ENCODE measurements at regions not wholly inside any gene's neighbourhood (a gene's known extent, or its start where the extent isn't known, plus 50 kb on each side); places are given as distances from the start of the nearest gene placed in this dataset.
"Not testable (repeated sequence)": the region's sequence is repeated elsewhere in the genome, so short reads cannot be mapped to it uniquely, and the experiment has no call there.

GRCh38 chr16:51267681-51268080, 116.6 kb upstream of the SALL1 start:
- Histone ChIP-seq H3K4me3 (ENCODE audit: insufficient read depth, low read length) (no peak overlapping the region), H2AFZ (ENCODE audit: low read length) (no peak overlapping the region), H3K27ac (ENCODE audit: low read depth, low read length) (no peak overlapping the region), H3K9me3 (ENCODE audit: low read depth, low read length) (no peaks in the 10 kb centered on the region), H3K36me3 (ENCODE audit: insufficient read depth, low read length) (no peaks in the 10 kb centered on the region), H3K4me2 (ENCODE audit: insufficient read depth, low read length) (no peak overlapping the region), H3K79me2 (ENCODE audit: insufficient read depth, low read length) (no peaks in the 10 kb centered on the region), H4K20me1 (ENCODE audit: insufficient read depth, low read length) (no peaks in the 10 kb centered on the region), H3K4me1 (ENCODE audit: insufficient read depth, low read length) (no peaks in the 10 kb centered on the region), H3K27me3 (ENCODE audit: insufficient read depth, low read length) (no peaks in the 10 kb centered on the region)
- DNase-seq (ENCODE audit: insufficient read length, low spot score, missing footprints) = no peak
- TF ChIP-seq CTCF (IDR thresholded peaks at IDR 0.05; ENCODE audit: extremely low read depth, low read depth, low read length) = no peak

GRCh38 chr16:51262428-51262827, 111.4 kb upstream of the SALL1 start:
- DNase-seq (ENCODE audit: insufficient read length, low spot score, missing footprints) = no peak
- no peak for TF ChIP-seq CTCF (IDR thresholded peaks at IDR 0.05; ENCODE audit: extremely low read depth, low read depth, low read length)
- Histone ChIP-seq H3K9me3 (ENCODE audit: low read depth, low read length) (no peaks in the 10 kb centered on the region), H3K27me3 (ENCODE audit: insufficient read depth, low read length) (no peaks in the 10 kb centered on the region), H3K36me3 (ENCODE audit: insufficient read depth, low read length) (no peaks in the 10 kb centered on the region), H3K4me2 (ENCODE audit: insufficient read depth, low read length) (no peak overlapping the region), H4K20me1 (ENCODE audit: insufficient read depth, low read length) (no peaks in the 10 kb centered on the region), H3K27ac (ENCODE audit: low read depth, low read length) (no peak overlapping the region), H2AFZ (ENCODE audit: low read length) (no peak overlapping the region), H3K4me1 (ENCODE audit: insufficient read depth, low read length) (no peaks in the 10 kb centered on the region), H3K79me2 (ENCODE audit: insufficient read depth, low read length) (no peaks in the 10 kb centered on the region), H3K4me3 (ENCODE audit: insufficient read depth, low read length) (no peak overlapping the region)

- Histone ChIP-seq H3K27me3 (ENCODE audit: insufficient read depth, low read length) (no peaks in the 10 kb centered on the region), H3K4me2 (ENCODE audit: insufficient read depth, low read length) (no peak overlapping the region), H3K4me3 (ENCODE audit: insufficient read depth, low read length) (no peak overlapping the region), H3K27ac (ENCODE audit: low read depth, low read length) (no peak overlapping the region), H2AFZ (ENCODE audit: low read length) (no peak overlapping the region), H3K36me3 (ENCODE audit: insufficient read depth, low read length) (no peaks in the 10 kb centered on the region), H3K4me1 (ENCODE audit: insufficient read depth, low read length) (no peaks in the 10 kb centered on the region), H4K20me1 (ENCODE audit: insufficient read depth, low read length) (no peaks in the 10 kb centered on the region), H3K79me2 (ENCODE audit: insufficient read depth, low read length) (no peaks in the 10 kb centered on the region), H3K9me3 (ENCODE audit: low read depth, low read length) (no peaks in the 10 kb centered on the region)
- DNase-seq (ENCODE audit: insufficient read length, low spot score, missing footprints) = no peak
- TF ChIP-seq CTCF (IDR thresholded peaks at IDR 0.05; ENCODE audit: extremely low read depth, low read depth, low read length) = no peak
Measured at GRCh38 chr16:51261919-51262318, 110.8 kb upstream of the SALL1 start.

GRCh38 chr16:51255349-51255972, 104.4 kb upstream of the SALL1 start:
- H3K27ac ChIP-seq (ENCODE audit: low read depth, low read length) = no peak overlapping the region

GRCh38 chr16:51254390-51254789, 103.3 kb upstream of the SALL1 start:
- H4K20me1 ChIP-seq (ENCODE audit: insufficient read depth, low read length); H3K79me2 ChIP-seq (ENCODE audit: insufficient read depth, low read length); H2AFZ ChIP-seq (ENCODE audit: low read length); H3K27ac ChIP-seq (ENCODE audit: low read depth, low read length); H3K36me3 ChIP-seq (ENCODE audit: insufficient read depth, low read length); H3K4me1 ChIP-seq (ENCODE audit: insufficient read depth, low read length); H3K4me2 ChIP-seq (ENCODE audit: insufficient read depth, low read length); H3K27me3 ChIP-seq (ENCODE audit: insufficient read depth, low read length); H3K4me3 ChIP-seq (ENCODE audit: insufficient read depth, low read length); DNase-seq (ENCODE audit: insufficient read length, low spot score, missing footprints); H3K9me3 ChIP-seq (ENCODE audit: low read depth, low read length): not testable (repeated sequence)

More at GRCh38 chr16:51255349-51255972, 104.4 kb upstream of the SALL1 start:
- no peak overlapping the region for H2AFZ ChIP-seq (ENCODE audit: low read length)
- no peak overlapping the region for H3K4me2 ChIP-seq (ENCODE audit: insufficient read depth, low read length)
- H3K4me1 ChIP-seq (ENCODE audit: insufficient read depth, low read length) = no peaks in the 10 kb centered on the region
- H3K36me3 ChIP-seq (ENCODE audit: insufficient read depth, low read length) = no peaks in the 10 kb centered on the region
- DNase-seq (ENCODE audit: insufficient read length, low spot score, missing footprints) = no peak
- H3K27me3 ChIP-seq (ENCODE audit: insufficient read depth, low read length) = no peaks in the 10 kb centered on the region
- H4K20me1 ChIP-seq (ENCODE audit: insufficient read depth, low read length) = no peaks in the 10 kb centered on the region
- no peak for TF ChIP-seq CTCF (IDR thresholded peaks at IDR 0.05; ENCODE audit: extremely low read depth, low read depth, low read length)
- no peak overlapping the region for H3K4me3 ChIP-seq (ENCODE audit: insufficient read depth, low read length)
- no peaks in the 10 kb centered on the region for H3K79me2 ChIP-seq (ENCODE audit: insufficient read depth, low read length)
- no peaks in the 10 kb centered on the region for H3K9me3 ChIP-seq (ENCODE audit: low read depth, low read length)
